GM21737 (cell line): ENCODE measurements at regions not wholly inside any gene's neighbourhood (a gene's known extent, or its start where the extent isn't known, plus 50 kb on each side); places are given as distances from the start of the nearest gene placed in this dataset.

Source experiments
- ATAC-seq: cut with Tn5 transposase; IDR thresholded peaks from one replicate; pipeline ENCODE4 v1.9.1; 2021; ENCODE audit warnings: mild to moderate bottlenecking, moderate library complexity; ENCODE audit not compliant: unreplicated experiment

GRCh38 chr3:10583798-10584708 lies 78.7 kb upstream of the ATP2B2 start:
- no peak for ATAC-seq

- ATAC-seq = no peak
Measured at GRCh38 chr3:10585945-10586344, 80.6 kb upstream of the ATP2B2 start.

- no peak for ATAC-seq
Measured at GRCh38 chr3:10594915-10595314, 89.5 kb upstream of the ATP2B2 start.

GRCh38 chr3:10596746-10597448 lies 91.5 kb upstream of the ATP2B2 start:
- ATAC-seq = no peak

- no peak for ATAC-seq
Measured at GRCh38 chr3:10597733-10598132, 92.3 kb upstream of the ATP2B2 start.

- no peak for ATAC-seq
Measured at GRCh38 chr3:10599017-10599416, 93.6 kb upstream of the ATP2B2 start.

- ATAC-seq = no peak
Measured at GRCh38 chr3:10599444-10599843, 94.1 kb upstream of the ATP2B2 start.

GRCh38 chr3:10600296-10600714 lies 94.9 kb upstream of the ATP2B2 start:
- ATAC-seq = no peak

GRCh38 chr3:10600726-10601125 lies 95.3 kb upstream of the ATP2B2 start:
- ATAC-seq = no peak

- ATAC-seq = no peak
Measured at GRCh38 chr3:10601151-10601856, 95.9 kb upstream of the ATP2B2 start.

- ATAC-seq = no peak
Measured at GRCh38 chr3:10601857-10602230, 96.5 kb upstream of the ATP2B2 start.

GRCh38 chr3:10602271-10602670 lies 96.9 kb upstream of the ATP2B2 start:
- no peak for ATAC-seq

- no peak for ATAC-seq
Measured at GRCh38 chr3:10602769-10603768, 97.7 kb upstream of the ATP2B2 start.

GRCh38 chr3:10609134-10609533 lies 103.7 kb upstream of the ATP2B2 start:
- ATAC-seq = no peak

GRCh38 chr3:10614168-10614567 lies 108.8 kb upstream of the ATP2B2 start:
- no peak for ATAC-seq

GRCh38 chr3:10615715-10616114 lies 110.3 kb upstream of the ATP2B2 start:
- ATAC-seq = no peak

GRCh38 chr3:10616321-10616720 lies 110.9 kb upstream of the ATP2B2 start:
- no peak for ATAC-seq

GRCh38 chr3:10619989-10620832 lies 114.8 kb upstream of the ATP2B2 start:
- ATAC-seq = no peak

GRCh38 chr3:10620833-10621082 lies 115.4 kb upstream of the ATP2B2 start:
- no peak for ATAC-seq
